ENCODE measurements at regions not wholly inside any gene's neighbourhood (a gene's known extent, or its start where the extent isn't known, plus 50 kb on each side); places are given as distances from the start of the nearest gene placed in this dataset.

DNA sequence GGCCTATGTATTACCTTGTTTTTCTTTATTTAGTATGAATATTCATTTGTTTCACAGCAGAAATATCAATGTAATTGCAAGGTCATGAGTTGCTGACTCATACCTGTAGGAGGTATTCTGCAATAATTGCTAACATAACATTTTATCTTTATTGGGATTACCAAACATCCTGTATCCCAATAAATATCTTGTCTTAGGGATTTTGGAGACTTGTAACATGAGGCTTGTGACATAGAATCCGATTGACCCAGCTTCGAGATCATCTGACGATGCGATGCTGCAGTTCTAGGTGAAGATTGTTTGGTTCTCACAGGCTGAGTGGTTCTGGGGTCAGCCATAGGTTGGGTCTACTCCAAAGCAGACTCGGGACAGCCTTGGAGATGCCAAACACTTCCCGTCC lies 133.4 kb upstream of the RND3 start:
- H3K27me3 ChIP-seq (ENCODE audit: insufficient read depth, low read depth), result no peaks in the 10 kb centered on the region
- DNase-seq, result no peak
- peak overlapping the region; percentile 33; the same call in 1 of the 2 replicates for H3K27ac ChIP-seq
- TF ChIP-seq, protein P1, sequence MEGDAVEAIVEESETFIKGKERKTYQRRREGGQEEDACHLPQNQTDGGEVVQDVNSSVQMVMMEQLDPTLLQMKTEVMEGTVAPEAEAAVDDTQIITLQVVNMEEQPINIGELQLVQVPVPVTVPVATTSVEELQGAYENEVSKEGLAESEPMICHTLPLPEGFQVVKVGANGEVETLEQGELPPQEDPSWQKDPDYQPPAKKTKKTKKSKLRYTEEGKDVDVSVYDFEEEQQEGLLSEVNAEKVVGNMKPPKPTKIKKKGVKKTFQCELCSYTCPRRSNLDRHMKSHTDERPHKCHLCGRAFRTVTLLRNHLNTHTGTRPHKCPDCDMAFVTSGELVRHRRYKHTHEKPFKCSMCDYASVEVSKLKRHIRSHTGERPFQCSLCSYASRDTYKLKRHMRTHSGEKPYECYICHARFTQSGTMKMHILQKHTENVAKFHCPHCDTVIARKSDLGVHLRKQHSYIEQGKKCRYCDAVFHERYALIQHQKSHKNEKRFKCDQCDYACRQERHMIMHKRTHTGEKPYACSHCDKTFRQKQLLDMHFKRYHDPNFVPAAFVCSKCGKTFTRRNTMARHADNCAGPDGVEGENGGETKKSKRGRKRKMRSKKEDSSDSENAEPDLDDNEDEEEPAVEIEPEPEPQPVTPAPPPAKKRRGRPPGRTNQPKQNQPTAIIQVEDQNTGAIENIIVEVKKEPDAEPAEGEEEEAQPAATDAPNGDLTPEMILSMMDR (conservative IDR thresholded peaks at IDR 0.05), result no peak
- TF ChIP-seq EZH2 (IDR thresholded peaks at IDR 0.05; ENCODE audit: low read depth), result no peak
- ChIA-PET CTCF (no interaction called here), POLR2A (ENCODE audit: unreplicated experiment) (no interaction called here)
- no peak overlapping the region for H2AFZ ChIP-seq
- no peaks in the 10 kb centered on the region for H3K9me2 ChIP-seq (ENCODE audit: insufficient read depth)
- no peaks in the 10 kb centered on the region for H3K79me2 ChIP-seq (ENCODE audit: low read depth)
- H3K4me3 ChIP-seq, result no peak overlapping the region
- intact Hi-C loops (cut with micrococcal nuclease; ENCODE audit: unreplicated experiment), result loop anchor here (5.0 kb wide), 1 partner anchor 616 kb away; no protein-coding TSS in a partner anchor
- H3K4me2 ChIP-seq, result no peak overlapping the region
- H3K4me1 ChIP-seq (replicated peaks; ENCODE audit: insufficient read depth), result peaks cover 17% of the 10 kb centered on the region
- no peaks in the 10 kb centered on the region for H3K36me3 ChIP-seq (ENCODE audit: low read depth)
- no peaks in the 10 kb centered on the region for H3F3A ChIP-seq (ENCODE audit: insufficient read depth, low read depth)
- H4K20me1 ChIP-seq (ENCODE audit: insufficient read depth), result no peaks in the 10 kb centered on the region
- H3K9me3 ChIP-seq (ENCODE audit: insufficient read depth, low read depth), result no peaks in the 10 kb centered on the region; the same call in 1 of the 2 replicates
- BruUV-seq (replicated peaks), result no TSS peak

DNA sequence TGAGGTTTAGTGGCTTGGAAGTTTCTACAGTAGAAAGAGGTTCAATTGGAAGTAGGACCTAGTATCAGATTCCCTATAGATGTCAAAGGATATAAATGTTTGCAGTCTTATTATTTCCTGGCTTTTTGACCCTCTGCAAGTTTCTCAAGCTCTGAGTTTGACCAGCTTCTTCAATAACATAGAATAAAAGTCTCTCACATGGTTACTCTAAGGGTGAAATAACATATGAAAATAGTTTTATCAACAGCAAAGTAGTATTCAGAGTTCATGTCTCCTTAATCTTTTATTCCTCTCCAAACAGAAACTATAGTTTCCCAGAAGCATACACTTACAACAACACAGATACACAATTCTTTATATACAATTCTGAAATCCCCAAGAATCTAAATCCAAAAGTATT lies 132.9 kb upstream of the RND3 start:
- CTCF ChIA-PET, result interaction anchor here (0.6 kb wide), 1 partner anchor 291 kb away, joined by 3 read pairs; no protein-coding TSS in a partner anchor
- POLR2A ChIA-PET (ENCODE audit: unreplicated experiment), result interaction anchor here (0.5 to 0.9 kb wide), 3 partner anchors 28 to 629 kb away, joined by 3 to 4 read pairs (median 3); no protein-coding TSS in a partner anchor
- Histone ChIP-seq H3K36me3 (ENCODE audit: low read depth) (no peaks in the 10 kb centered on the region), H3K4me2 (no peak overlapping the region), H3K9me3 (ENCODE audit: insufficient read depth, low read depth) (no peaks in the 10 kb centered on the region; the same call in 1 of the 2 replicates), H3K27me3 (ENCODE audit: insufficient read depth, low read depth) (no peaks in the 10 kb centered on the region), H4K20me1 (ENCODE audit: insufficient read depth) (no peaks in the 10 kb centered on the region), H3K4me3 (no peak overlapping the region), H3K4me1 (replicated peaks; ENCODE audit: insufficient read depth) (peaks cover 17% of the 10 kb centered on the region), H3K27ac (peak overlapping the region; percentile 33; the same call in 1 of the 2 replicates), H3K9me2 (ENCODE audit: insufficient read depth) (no peaks in the 10 kb centered on the region), H3F3A (ENCODE audit: insufficient read depth, low read depth) (no peaks in the 10 kb centered on the region), H2AFZ (no peak overlapping the region), H3K79me2 (ENCODE audit: low read depth) (no peaks in the 10 kb centered on the region)
- intact Hi-C loops (cut with micrococcal nuclease; ENCODE audit: unreplicated experiment), result loop anchor here (5.0 kb wide), 1 partner anchor 617 kb away; no protein-coding TSS in a partner anchor
- TF ChIP-seq, protein P1 (conservative IDR thresholded peaks at IDR 0.05), result no peak
- no peak for TF ChIP-seq EZH2 (IDR thresholded peaks at IDR 0.05; ENCODE audit: low read depth)
- no peak for DNase-seq
- BruUV-seq (replicated peaks), result no TSS peak

DNA sequence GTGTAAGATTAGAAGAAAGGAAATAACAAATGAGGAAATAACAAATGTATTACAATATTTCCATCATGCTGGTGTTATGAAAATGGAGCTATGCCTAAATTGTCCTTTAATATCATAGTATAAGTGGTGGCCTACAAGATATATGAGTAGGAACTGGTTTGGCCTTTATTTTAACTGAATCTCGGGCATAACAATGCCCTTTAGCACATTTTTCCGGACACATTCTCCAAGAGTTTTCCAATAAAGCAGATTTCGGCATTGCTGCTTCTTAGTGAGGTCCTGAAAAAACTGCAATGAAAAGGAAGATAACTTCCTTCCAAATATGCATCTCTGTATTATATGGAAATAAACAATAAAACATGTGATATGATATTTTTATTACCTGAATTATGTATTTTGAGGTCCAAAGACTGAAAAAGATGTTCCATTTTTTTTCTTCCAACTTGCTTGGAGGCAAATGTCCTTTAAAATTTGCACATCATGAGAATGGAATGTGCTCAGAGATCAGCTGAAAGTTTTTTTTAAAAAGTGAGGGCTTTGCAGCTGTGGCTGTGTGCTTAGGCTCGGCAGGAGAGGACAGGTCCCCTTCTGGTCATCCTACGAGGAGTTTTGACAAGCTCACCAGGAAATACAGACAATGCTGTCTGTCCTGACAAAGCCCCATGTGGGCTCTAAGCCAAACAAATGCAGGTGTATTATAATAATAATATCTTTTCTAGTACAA lies 132.3 kb upstream of the RND3 start:
- H3K36me3 ChIP-seq (ENCODE audit: low read depth), result no peaks in the 10 kb centered on the region
- CTCF ChIA-PET, result interaction anchor here (0.6 kb wide), 1 partner anchor 291 kb away, joined by 3 read pairs; no protein-coding TSS in a partner anchor
- DNase-seq, result peak; percentile 38 to 59
- H3K4me2 ChIP-seq, result no peak overlapping the region
- no peaks in the 10 kb centered on the region for H3K79me2 ChIP-seq (ENCODE audit: low read depth)
- intact Hi-C loops (cut with micrococcal nuclease; ENCODE audit: unreplicated experiment), result loop anchor here (5.0 to 10.0 kb wide), 2 partner anchors 425 to 618 kb away; no protein-coding TSS in a partner anchor
- no peaks in the 10 kb centered on the region for H3K9me2 ChIP-seq (ENCODE audit: insufficient read depth)
- TF ChIP-seq, protein P1 (conservative IDR thresholded peaks at IDR 0.05), result no peak
- no peak for TF ChIP-seq EZH2 (IDR thresholded peaks at IDR 0.05; ENCODE audit: low read depth)
- no peaks in the 10 kb centered on the region; the same call in 1 of the 2 replicates for H3K9me3 ChIP-seq (ENCODE audit: insufficient read depth, low read depth)
- no peaks in the 10 kb centered on the region for H4K20me1 ChIP-seq (ENCODE audit: insufficient read depth)
- H3F3A ChIP-seq (ENCODE audit: insufficient read depth, low read depth), result no peaks in the 10 kb centered on the region
- H2AFZ ChIP-seq, result no peak overlapping the region
- peak overlapping the region; percentile 33; the same call in 1 of the 2 replicates for H3K27ac ChIP-seq
- H3K4me3 ChIP-seq, result no peak overlapping the region
- POLR2A ChIA-PET (ENCODE audit: unreplicated experiment), result interaction anchor here (0.5 to 0.9 kb wide), 3 partner anchors 27 to 628 kb away, joined by 3 to 4 read pairs (median 3); no protein-coding TSS in a partner anchor
- no TSS peak for BruUV-seq (replicated peaks)
- H3K27me3 ChIP-seq (ENCODE audit: insufficient read depth, low read depth), result no peaks in the 10 kb centered on the region
- H3K4me1 ChIP-seq (replicated peaks; ENCODE audit: insufficient read depth), result peaks cover 17% of the 10 kb centered on the region

Measured in PC-9 (cell line).